Esophagus squamous epithelium (tissue), 4 donors: ENCODE measurements at regions not wholly inside any gene's neighbourhood (a gene's known extent, or its start where the extent isn't known, plus 50 kb on each side); places are given as distances from the start of the nearest gene placed in this dataset.

Source experiments
- CTCF ChIP-seq, 6 experiments: fragments of 450-650 bp in 4 of 6; fragments of 200-600 bp in 2 of 6; sonication (generic) in 2 of 6; IDR thresholded peaks; one replicate each; pipeline ENCODE4 v1.5.1; 2016 to 2019; ENCODE audit warnings: antibody characterized with exemption in 6 of 6, mild to moderate bottlenecking in 4 of 6, moderate library complexity in 4 of 6
- POLR2A ChIP-seq, 4 donors: fragments of 450-650 bp; IDR thresholded peaks; one replicate each; pipeline ENCODE4 v1.6.1; 2017; ENCODE audit warnings: antibody characterized with exemption in 4 of 4, mild to moderate bottlenecking in 4 of 4, moderate library complexity in 3 of 4

- TF ChIP-seq CTCF (IDR thresholded peaks at IDR 0.05) = no peak
- TF ChIP-seq POLR2A (IDR thresholded peaks at IDR 0.05) = no peak
Measured at GRCh38 chr5:109961751-109962150, 272.0 kb downstream of the MAN2A1 start.
